ENCODE measurements at regions not wholly inside any gene's neighbourhood (a gene's known extent, or its start where the extent isn't known, plus 50 kb on each side); places are given as distances from the start of the nearest gene placed in this dataset.
"Not testable (repeated sequence)": the region's sequence is repeated elsewhere in the genome, so short reads cannot be mapped to it uniquely, and the experiment has no call there.

- no peak for DNase-seq
Observed at GRCh38 chr16:60763869-60764268, 1272.4 kb downstream of the CDH8 start.

GRCh38 chr16:60755907-60756306 is 1280.3 kb downstream of the CDH8 start:
- no peak for DNase-seq

GRCh38 chr16:60748366-60748765 is 1287.9 kb downstream of the CDH8 start:
- DNase-seq = no peak

GRCh38 chr16:60744198-60744597 is 1292.0 kb downstream of the CDH8 start:
- no peak for DNase-seq

GRCh38 chr16:60741810-60742209 is 1294.4 kb downstream of the CDH8 start:
- DNase-seq = no peak

GRCh38 chr16:60739737-60740683 is 1296.2 kb downstream of the CDH8 start:
- DNase-seq = no peak

- no peak for DNase-seq
Observed at GRCh38 chr16:60731329-60732050, 1304.7 kb downstream of the CDH8 start.

GRCh38 chr16:60729051-60729450 is 1307.2 kb downstream of the CDH8 start:
- DNase-seq = no peak

GRCh38 chr16:60727851-60728250 is 1308.4 kb downstream of the CDH8 start:
- no peak for DNase-seq

GRCh38 chr16:60720060-60720459 is 1316.2 kb downstream of the CDH8 start:
- no peak for DNase-seq

GRCh38 chr16:60717808-60718207 is 1318.4 kb downstream of the CDH8 start:
- no peak for DNase-seq

GRCh38 chr16:60712144-60712543 is 1324.1 kb downstream of the CDH8 start:
- no peak for DNase-seq

- no peak for DNase-seq
Observed at GRCh38 chr16:60704726-60705125, 1331.5 kb downstream of the CDH8 start.

- no peak for DNase-seq
Observed at GRCh38 chr16:60703096-60703495, 1333.1 kb downstream of the CDH8 start.

- no peak for DNase-seq
Observed at GRCh38 chr16:60686824-60687223, 1349.4 kb downstream of the CDH8 start.

- DNase-seq = no peak
Observed at GRCh38 chr16:60684002-60684401, 1352.2 kb downstream of the CDH8 start.

- DNase-seq = no peak
Observed at GRCh38 chr16:60682219-60682618, 1354.0 kb downstream of the CDH8 start.

GRCh38 chr16:60681043-60681442 is 1355.2 kb downstream of the CDH8 start:
- DNase-seq = no peak

GRCh38 chr16:60675022-60675421 is 1361.2 kb downstream of the CDH8 start:
- DNase-seq = no peak

GRCh38 chr16:60674241-60674640 is 1362.0 kb downstream of the CDH8 start:
- no peak for DNase-seq

- no peak for DNase-seq
Observed at GRCh38 chr16:60655514-60656153, 1380.6 kb downstream of the CDH8 start.

GRCh38 chr16:60651346-60651745 is 1384.9 kb downstream of the CDH8 start:
- DNase-seq = no peak

GRCh38 chr16:60648290-60648689 is 1387.9 kb downstream of the CDH8 start:
- no peak for DNase-seq

GRCh38 chr16:60647388-60647787 is 1388.8 kb downstream of the CDH8 start:
- not testable (repeated sequence) for DNase-seq
